ENCODE measurements at regions not wholly inside any gene's neighbourhood (a gene's known extent, or its start where the extent isn't known, plus 50 kb on each side); places are given as distances from the start of the nearest gene placed in this dataset.

DNA sequence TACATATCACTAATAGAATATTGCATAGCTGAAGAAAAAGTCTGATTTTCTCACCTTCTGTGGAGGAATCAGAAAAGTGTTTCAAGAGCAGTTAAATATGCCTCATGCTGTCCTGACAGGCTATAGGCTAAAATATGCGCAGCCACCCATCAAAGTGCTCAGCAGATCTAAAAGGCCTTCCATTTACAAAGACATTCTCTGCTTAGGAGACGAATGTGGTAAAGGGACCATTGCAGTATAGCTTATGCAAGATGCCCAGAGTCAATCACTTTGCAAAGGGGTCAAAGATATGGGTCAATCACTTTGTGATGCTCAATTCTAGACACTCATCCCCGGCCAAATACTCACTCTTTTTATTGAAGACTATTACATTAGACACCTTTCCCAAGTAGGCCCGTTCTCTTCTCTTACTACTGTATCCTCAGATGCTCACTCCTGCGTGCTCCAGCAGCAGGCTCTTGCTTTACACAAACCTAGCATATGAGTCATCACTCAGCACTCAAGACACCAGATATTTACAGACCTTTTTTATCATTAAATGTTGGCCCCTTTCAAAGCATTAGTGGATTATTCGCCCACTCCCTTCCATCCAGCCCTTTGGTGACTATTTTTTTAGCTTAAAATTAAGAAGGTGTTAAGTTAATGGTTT lies 568.2 kb upstream of the CDH18 start:
- TF ChIP-seq CTCF (IDR thresholded peaks at IDR 0.05; ENCODE audit: control insufficient read depth, insufficient read depth, low read depth, low read length, missing control alignments) = no peak
- no peak overlapping the region for H3K4me3 ChIP-seq (ENCODE audit: control insufficient read depth, low read depth, low read length)
- DNase-seq (ENCODE audit: low read depth) = no peak

DNA sequence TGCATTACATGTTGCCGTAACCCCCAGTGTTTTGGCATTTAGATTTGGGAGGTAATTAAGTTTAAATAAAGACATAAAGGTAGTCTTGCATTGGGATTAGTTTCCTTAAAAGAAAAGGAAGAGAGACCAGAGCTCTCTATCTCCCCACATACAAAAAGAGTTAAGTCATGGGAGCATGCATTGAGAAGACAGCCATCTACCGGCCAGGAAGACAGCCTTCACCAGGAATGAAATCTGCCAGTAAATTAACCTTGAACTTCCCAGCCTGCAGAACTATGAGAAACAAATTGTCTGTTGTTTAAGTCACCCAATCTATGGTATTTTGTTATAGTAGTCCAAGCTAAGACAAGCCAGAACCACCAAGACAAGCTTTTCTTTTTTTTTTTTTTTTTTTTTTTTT lies 567.0 kb upstream of the CDH18 start:
- DNase-seq (ENCODE audit: low read depth) = no peak
- no peak for TF ChIP-seq CTCF (IDR thresholded peaks at IDR 0.05; ENCODE audit: control insufficient read depth, insufficient read depth, low read depth, low read length, missing control alignments)

DNA sequence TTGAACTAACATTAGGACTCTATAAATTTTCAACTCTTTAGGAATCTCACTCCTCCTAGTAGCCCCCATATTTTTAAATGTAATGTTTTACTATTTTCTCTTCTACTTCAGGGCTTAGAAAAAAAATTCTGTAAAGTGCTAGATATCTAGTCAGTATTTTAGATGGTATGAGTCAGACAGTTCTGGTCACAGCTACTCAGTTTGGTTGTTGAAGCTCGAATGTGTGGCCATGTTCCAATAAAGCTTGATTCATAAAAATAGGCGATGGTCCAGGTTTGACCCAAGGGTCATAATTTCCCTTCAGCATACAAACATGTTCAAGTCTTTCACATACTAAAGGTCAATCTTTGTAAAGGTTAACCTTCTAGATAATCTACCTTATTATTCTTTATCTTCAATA lies 566.0 kb upstream of the CDH18 start:
- TF ChIP-seq CTCF (IDR thresholded peaks at IDR 0.05; ENCODE audit: control insufficient read depth, insufficient read depth, low read depth, low read length, missing control alignments) = no peak
- no peak for DNase-seq (ENCODE audit: low read depth)
- H3K4me3 ChIP-seq (ENCODE audit: control insufficient read depth, low read depth, low read length) = no peak overlapping the region

More for the DNA sequence above, 567.0 kb upstream of the CDH18 start:
- H3K4me3 ChIP-seq (ENCODE audit: control insufficient read depth, low read depth, low read length) = no peak overlapping the region

- no peak for TF ChIP-seq CTCF (IDR thresholded peaks at IDR 0.05; ENCODE audit: control insufficient read depth, insufficient read depth, low read depth, low read length, missing control alignments)
- DNase-seq (ENCODE audit: low read depth) = no peak
Observed at GRCh38 chr5:20537911-20538703, 550.1 kb upstream of the CDH18 start.

GRCh38 chr5:20536813-20537212 lies 548.8 kb upstream of the CDH18 start:
- DNase-seq (ENCODE audit: low read depth) = no peak
- H3K4me3 ChIP-seq (ENCODE audit: control insufficient read depth, low read depth, low read length) = no peak overlapping the region
- TF ChIP-seq CTCF (IDR thresholded peaks at IDR 0.05; ENCODE audit: control insufficient read depth, insufficient read depth, low read depth, low read length, missing control alignments) = no peak

More at GRCh38 chr5:20537911-20538703, 550.1 kb upstream of the CDH18 start:
- no peak overlapping the region for H3K4me3 ChIP-seq (ENCODE audit: control insufficient read depth, low read depth, low read length)

DNA sequence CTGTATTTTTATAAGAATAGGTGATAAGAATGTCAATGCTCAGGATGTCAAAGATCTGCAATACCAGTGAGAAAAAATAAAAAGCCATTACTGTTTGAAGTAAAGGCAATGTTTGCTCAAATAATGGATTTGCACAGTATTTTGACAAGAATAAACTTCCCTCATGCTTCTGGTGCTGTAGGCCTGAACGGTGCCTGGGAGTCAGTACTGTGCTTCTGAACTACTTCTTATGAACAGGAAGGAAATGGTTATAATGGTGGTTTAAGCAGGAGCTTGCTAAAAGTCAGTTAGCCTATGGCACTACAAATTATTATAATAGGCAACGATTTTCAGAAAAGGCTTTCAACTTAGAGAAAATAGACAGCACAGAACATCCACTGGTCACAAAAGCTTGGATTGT lies 548.3 kb upstream of the CDH18 start:
- no peak for DNase-seq (ENCODE audit: low read depth)
- no peak for TF ChIP-seq CTCF (IDR thresholded peaks at IDR 0.05; ENCODE audit: control insufficient read depth, insufficient read depth, low read depth, low read length, missing control alignments)

More for the DNA sequence above, 548.3 kb upstream of the CDH18 start:
- H3K4me3 ChIP-seq (ENCODE audit: control insufficient read depth, low read depth, low read length) = no peak overlapping the region
